GM12878 (cell line): ENCODE measurements at regions not wholly inside any gene's neighbourhood (a gene's known extent, or its start where the extent isn't known, plus 50 kb on each side); places are given as distances from the start of the nearest gene placed in this dataset.

Experiments used
- ATAC-seq: fragments of 200-7000 bp; cut with Tn5 transposase; 3 replicates; pipeline ENCODE4 v1.9.1; 2020; ENCODE audit warnings: mild to moderate bottlenecking, moderate library complexity
- BruUV-seq: library from RNA; stranded (reverse); fragments of 400-500 nt; replicated peaks from 2 replicates; lab custom pipeline; 2021; lab: Mats Ljungman, UMichigan
- CTCF ChIA-PET: fragments of 300-600 bp; sonication (Branson Sonifier 250); formaldehyde crosslinking; extraction: SDS; loops from one replicate; lab custom pipeline; 2021; ENCODE audit warnings: inconsistent platforms; lab: Yijun Ruan, JAX
- POLR2A ChIA-PET: fragments of 350-600 bp; formaldehyde crosslinking; extraction: SDS; loops from one replicate; lab custom pipeline; 2021; ENCODE audit warnings: inconsistent platforms; lab: Charles Lee
- RAD21 ChIA-PET: fragments of 300-600 bp; sonication (Branson Sonifier 250); formaldehyde crosslinking; loops from one replicate; lab custom pipeline; 2023; ENCODE audit warnings: antibody characterized with exemption; ENCODE audit not compliant: unreplicated experiment; lab: Charles Lee
- SMC1A ChIA-PET: fragments of 300-600 bp; sonication (Branson Sonifier 250); formaldehyde crosslinking; loops from one replicate; lab custom pipeline; 2023; ENCODE audit not compliant: unreplicated experiment, uncharacterized antibody; lab: Charles Lee
- DNase-seq: peaks from one replicate; pipeline ENCODE4 v3.0.0-alpha.2; 2011; ENCODE audit warnings: low read depth, low spot score
- FAIRE-seq: peaks from 3 replicates; lab custom pipeline; 2011; peaks lifted over from hg19 to GRCh38; lab: Jason Lieb, UNC
- H2AFZ ChIP-seq: 2 replicates; pipeline ENCODE4 v1.6.0; 2011; ENCODE audit warnings: low read depth, low read length, control low read depth; ENCODE audit not compliant: control insufficient read depth
- H3K27ac ChIP-seq: 2 replicates; pipeline ENCODE4 v1.5.1; 2011; ENCODE audit warnings: control low read depth; ENCODE audit not compliant: control insufficient read depth, insufficient read depth
- H3K27me3 ChIP-seq, 2 experiments: replicated peaks in 1 of 2; 2 replicates each; pipeline versions ENCODE4 v1.6.0 to v1.6.1; 2011; ENCODE audit warnings: low read length in 1 of 2; ENCODE audit not compliant: control insufficient read depth in 2 of 2, insufficient read depth in 2 of 2
- H3K36me3 ChIP-seq, 2 experiments: 2 replicates each; pipeline ENCODE4 v1.5.1; 2011; ENCODE audit warnings: low read length in 1 of 2; ENCODE audit not compliant: control insufficient read depth in 2 of 2, insufficient read depth in 2 of 2
- H3K4me1 ChIP-seq: 2 replicates; pipeline ENCODE4 v1.6.1; 2011; ENCODE audit warnings: mild to moderate bottlenecking, low read length, moderate library complexity, mixed read lengths; ENCODE audit not compliant: control insufficient read depth, insufficient read depth
- H3K4me2 ChIP-seq: 2 replicates; pipeline ENCODE4 v1.6.0; 2011; ENCODE audit warnings: control low read depth; ENCODE audit not compliant: control insufficient read depth, insufficient read depth
- H3K4me3 ChIP-seq: fragments of 200-600 bp; sonication (generic); 2 replicates; pipeline ENCODE4 v1.5.1; 2016
- H3K79me2 ChIP-seq: 2 replicates; pipeline ENCODE4 v1.6.0; 2011; ENCODE audit warnings: low read length; ENCODE audit not compliant: control insufficient read depth, insufficient read depth
- H3K9ac ChIP-seq: 2 replicates; pipeline ENCODE4 v1.8.0; 2011; ENCODE audit warnings: low read length, control low read depth, mixed read lengths; ENCODE audit not compliant: control insufficient read depth, insufficient read depth
- H3K9me3 ChIP-seq: replicated peaks from 3 replicates; pipeline ENCODE4 v1.5.1; 2011; ENCODE audit warnings: mild to moderate bottlenecking, low read length; ENCODE audit not compliant: control insufficient read depth, insufficient read depth
- H4K20me1 ChIP-seq: 2 replicates; pipeline ENCODE4 v1.6.0; 2011; ENCODE audit not compliant: control insufficient read depth, insufficient read depth
- CREM ChIP-seq: IDR thresholded peaks from 2 replicates; pipeline ENCODE4 v1.6.1; 2014; ENCODE audit warnings: antibody characterized with exemption, low read depth
- IKZF1 ChIP-seq: fragments of 450-650 bp; conservative IDR thresholded peaks from 2 replicates; pipeline ENCODE4 v1.6.1; 2017; ENCODE audit warnings: antibody characterized with exemption, mild to moderate bottlenecking
- IRF3 ChIP-seq: fragments of 450-650 bp; IDR thresholded peaks from 2 replicates; pipeline ENCODE4 v1.6.1; 2014; ENCODE audit warnings: mild to moderate bottlenecking
- RAD51 ChIP-seq: fragments of 450-650 bp; IDR thresholded peaks from 2 replicates; pipeline ENCODE4 v1.6.1; 2016; ENCODE audit warnings: moderate library complexity, mild to moderate bottlenecking, inconsistent platforms
- SPI1 ChIP-seq: IDR thresholded peaks from 2 replicates; pipeline ENCODE4 v1.6.1; 2011; ENCODE audit warnings: low read depth, mild to moderate bottlenecking, low read length, moderate library complexity, borderline replicate concordance; ENCODE audit not compliant: insufficient read depth
- WGBS: methylation state at CpG from one replicate; pipeline ENCODE4 v1.1.6; 2016; ENCODE audit warnings: low lambda C conversion rate; ENCODE audit not compliant: insufficient replicate concordance, insufficient coverage; ENCODE audit errors: missing lambda C conversion rate; 5-methylcytosine and 5-hydroxymethylcytosine counted together
- in situ Hi-C: fragments of 300-500 bp; cut with MboI; formaldehyde crosslinking; loops from 9 replicates; pipeline ENCODE4 v1.14.3; 2018; ENCODE audit warnings: mixed read lengths
- intact Hi-C: fragments of 100-400 bp; cut with micrococcal nuclease; formaldehyde crosslinking; loops from one replicate; pipeline ENCODE4 v1.14.2; 2022; ENCODE audit not compliant: unreplicated experiment

- TF ChIP-seq IRF3, result no peak
Observed at GRCh38 chr3:144264350-144264749, 292.7 kb downstream of the DIPK2A start (continued).

- TF ChIP-seq RAD51 (no peak), IKZF1 (no peak)
- Histone ChIP-seq H4K20me1 (no peaks in the 10 kb centered on the region), H3K4me1 (peaks cover 1% of the 10 kb centered on the region; the same call in 1 of the 2 replicates), H3K4me2 (no peak overlapping the region), H3K9ac (no peak overlapping the region), H3K36me3 (no peaks in the 10 kb centered on the region), H2AFZ (no peak overlapping the region), H3K27ac (no peak overlapping the region), H3K79me2 (no peaks in the 10 kb centered on the region), H3K9me3 (no peaks in the 10 kb centered on the region; the same call in 2 of the 3 replicates), H3K4me3 (no peak overlapping the region), H3K27me3 (no peaks in the 10 kb centered on the region)
- ChIA-PET SMC1A (no interaction called here), POLR2A (no interaction called here), RAD21 (no interaction called here), CTCF (interaction anchor here (0.7 kb wide), 1 partner anchor 485 kb away, joined by 3 read pairs; no protein-coding TSS in a partner anchor)
- no TSS peak for BruUV-seq
- ATAC-seq, result no peak
- intact Hi-C loops (no loop called here), in situ Hi-C loops (no loop called here)
- DNase-seq, result no peak
- no peak for FAIRE-seq
- WGBS, result 8% methylated on average over 1 of the region's 1 CpG
Observed at GRCh38 chr3:144264794-144265193, 293.2 kb downstream of the DIPK2A start.

- 36% methylated on average over 3 of the region's 3 CpGs for WGBS
- Histone ChIP-seq H4K20me1 (no peaks in the 10 kb centered on the region), H3K27me3 (no peaks in the 10 kb centered on the region), H3K9ac (no peak overlapping the region), H3K27ac (no peak overlapping the region), H2AFZ (no peak overlapping the region), H3K36me3 (no peaks in the 10 kb centered on the region), H3K4me2 (no peak overlapping the region), H3K79me2 (no peaks in the 10 kb centered on the region), H3K4me3 (no peak overlapping the region), H3K9me3 (no peaks in the 10 kb centered on the region; the same call in 1 of the 3 replicates), H3K4me1 (peaks cover 8% of the 10 kb centered on the region; the same call in 1 of the 2 replicates)
- ChIA-PET POLR2A (no interaction called here), CTCF (no interaction called here), RAD21 (no interaction called here), SMC1A (no interaction called here)
- ATAC-seq, result no peak
- intact Hi-C loops, result no loop called here
- FAIRE-seq, result no peak
- BruUV-seq, result no TSS peak
- DNase-seq, result no peak
- TF ChIP-seq SPI1, result peak; percentile 71
- no peak for TF ChIP-seq CREM
- in situ Hi-C loops, result no loop called here
Observed at GRCh38 chr3:144265542-144266100, 294.0 kb downstream of the DIPK2A start.
